ENCODE measurements at regions not wholly inside any gene's neighbourhood (a gene's known extent, or its start where the extent isn't known, plus 50 kb on each side); places are given as distances from the start of the nearest gene placed in this dataset.

GRCh38 chr16:25374556-25374955 lies 116.9 kb upstream of the ZKSCAN2 start:
- Histone ChIP-seq H3K9me1 (replicated peaks; ENCODE audit: control insufficient read depth, extremely low read depth, insufficient read depth, low read length) (no peaks in the 10 kb centered on the region), H3K27me3 (ENCODE audit: control insufficient read depth in 2 of 2, insufficient read depth in 2 of 2, low read length in 2 of 2) (no peaks in the 10 kb centered on the region), H3K27ac (ENCODE audit: insufficient read depth, low read depth, low read length) (no peak overlapping the region), H3K4me2 (ENCODE audit: insufficient read depth, low read length) (no peak overlapping the region), H3K79me2 (ENCODE audit: control insufficient read depth, insufficient read depth, low read length) (no peaks in the 10 kb centered on the region), H3K4me1 (ENCODE audit: control insufficient read depth, extremely low read depth, insufficient read depth, low read length) (no peaks in the 10 kb centered on the region), H4K20me1 (replicated peaks; ENCODE audit: control insufficient read depth, extremely low read depth, insufficient read depth, low read length) (no peaks in the 10 kb centered on the region), H3K4me3 (replicated peaks in 1 of 3; ENCODE audit: insufficient read depth in 1 of 3, low read depth in 1 of 3, low read length in 3 of 3) (no peak overlapping the region), H3K9me3 (replicated peaks; ENCODE audit: control insufficient read depth, insufficient read depth, low read length) (no peaks in the 10 kb centered on the region), H3K36me3 (ENCODE audit: control insufficient read depth in 2 of 2, extremely low read depth in 1 of 2, insufficient read depth in 2 of 2, low read length in 2 of 2) (no peaks in the 10 kb centered on the region), H3K9ac (replicated peaks; ENCODE audit: extremely low read depth, insufficient read depth, low read length) (no peak overlapping the region), H2AFZ (ENCODE audit: low read depth, low read length) (no peak overlapping the region)
- DNase-seq (ENCODE audit: low read depth, low spot score) (no peak), FAIRE-seq (no peak)
- TF ChIP-seq POLR2A (IDR thresholded peaks at IDR 0.05; ENCODE audit: low read depth, low read length), result no peak
- no peak for TF ChIP-seq CTCF (IDR thresholded peaks at IDR 0.05; ENCODE audit: extremely low read depth in 1 of 2, insufficient read depth in 1 of 2, low read depth in 1 of 2, low read length in 2 of 2)
- TF ChIP-seq JUN (IDR thresholded peaks at IDR 0.05; ENCODE audit: borderline replicate concordance, insufficient read depth, insufficient read length, low read depth), result no peak
- no peak for TF ChIP-seq FOS (IDR thresholded peaks at IDR 0.05; ENCODE audit: borderline replicate concordance, insufficient read depth, low read length)
- no peak for TF ChIP-seq POLR2AphosphoS5 (IDR thresholded peaks at IDR 0.05; ENCODE audit: insufficient read depth, low read depth, low read length)
- no peak for TF ChIP-seq MYC (IDR thresholded peaks at IDR 0.05; ENCODE audit: low read depth, low read length)
- TF ChIP-seq GATA2 (IDR thresholded peaks at IDR 0.05; ENCODE audit: insufficient read depth, insufficient read length, low read depth, low read length), result no peak
- TF ChIP-seq EZH2 (IDR thresholded peaks at IDR 0.05; ENCODE audit: borderline replicate concordance, low read depth, low read length, severe bottlenecking), result no peak
- no peak for TF ChIP-seq MAX (IDR thresholded peaks at IDR 0.05; ENCODE audit: insufficient read depth, insufficient read length)
- no TSS peak for BruUV-seq (replicated peaks)
- dilution Hi-C loops (cut with MboI; ENCODE audit: extremely low pct_ligation_motif_present, low sequenced_read_pairs) (no loop called here), intact Hi-C loops (cut with micrococcal nuclease) (no loop called here)
- ChIA-PET CTCF (no interaction called here), POLR2A (no interaction called here)
